Fibroblast of lung (primary cell): ENCODE measurements at regions not wholly inside any gene's neighbourhood (a gene's known extent, or its start where the extent isn't known, plus 50 kb on each side); places are given as distances from the start of the nearest gene placed in this dataset.
A peak's percentile ranks its signal among the peaks of the same experiment; 100 is the strongest.

Source experiments
- DNase-seq, 2 donors: peaks; one replicate each; pipeline versions ENCODE4 v3.0.0 to v3.0.0-alpha.2; 2010; ENCODE audit warnings: low read depth in 2 of 2
- H2AFZ ChIP-seq: 2 replicates; pipeline ENCODE4 v1.5.1; 2012; ENCODE audit warnings: low read length, control low read depth, inconsistent platforms
- H3K27ac ChIP-seq: 2 replicates; pipeline ENCODE4 v1.5.1; 2011; ENCODE audit warnings: low read length, control low read depth; ENCODE audit not compliant: insufficient read depth
- H3K27me3 ChIP-seq: 2 replicates; pipeline ENCODE4 v1.5.1; 2011; ENCODE audit warnings: mild to moderate bottlenecking, low read length; ENCODE audit not compliant: control insufficient read depth, insufficient read depth
- H3K36me3 ChIP-seq: 2 replicates; pipeline ENCODE4 v1.5.1; 2011; ENCODE audit warnings: low read length; ENCODE audit not compliant: control insufficient read depth, insufficient read depth
- H3K4me1 ChIP-seq: 2 replicates; pipeline ENCODE4 v1.5.1; 2011; ENCODE audit warnings: low read length; ENCODE audit not compliant: control insufficient read depth, insufficient read depth; ENCODE audit errors: extremely low read depth
- H3K4me2 ChIP-seq: 2 replicates; pipeline ENCODE4 v1.5.1; 2011; ENCODE audit warnings: low read length, control low read depth; ENCODE audit not compliant: insufficient read depth; ENCODE audit errors: extremely low read depth
- H3K4me3 ChIP-seq, 4 experiments: fragments of 200-600 bp in 1 of 4; sonication (generic) in 1 of 4; replicated peaks in 1 of 4; 2 replicates each; pipeline ENCODE4 v1.5.1; 2011 to 2016; ENCODE audit warnings: low read length in 4 of 4, low read depth in 3 of 4, mild to moderate bottlenecking in 3 of 4, control low read depth in 2 of 4, inconsistent platforms in 1 of 4, mixed read lengths in 1 of 4; ENCODE audit not compliant: insufficient read depth in 1 of 4; ENCODE audit errors: control extremely low read depth in 1 of 4
- H3K79me2 ChIP-seq: 2 replicates; pipeline ENCODE4 v1.5.1; 2012; ENCODE audit warnings: mild to moderate bottlenecking, low read length, inconsistent platforms; ENCODE audit not compliant: control insufficient read depth, insufficient read depth
- H3K9ac ChIP-seq: 2 replicates; pipeline ENCODE4 v1.5.1; 2011; ENCODE audit warnings: mild to moderate bottlenecking, low read length, control low read depth; ENCODE audit not compliant: insufficient read depth
- H3K9me3 ChIP-seq: 2 replicates; pipeline ENCODE4 v1.5.1; 2012; ENCODE audit warnings: low read depth, low read length; ENCODE audit not compliant: control insufficient read depth, insufficient read depth
- H4K20me1 ChIP-seq: 2 replicates; pipeline ENCODE4 v1.5.1; 2011; ENCODE audit warnings: low read length; ENCODE audit not compliant: control insufficient read depth, insufficient read depth; ENCODE audit errors: extremely low read depth
- EZH2 ChIP-seq: IDR thresholded peaks from 2 replicates; pipeline ENCODE4 v1.5.1; 2012; ENCODE audit warnings: low read length, control low read depth, mild to moderate bottlenecking; ENCODE audit errors: missing control alignments
- TF ChIP-seq, protein P1 (sequence below), 2 donors: IDR thresholded peaks in 1 of 2; conservative IDR thresholded peaks in 1 of 2; 1 replicate in 1 of 2; 2 replicates in 1 of 2; pipeline ENCODE4 v1.5.1; 2011 to 2012; ENCODE audit warnings: low read length in 2 of 2, control low read depth in 1 of 2, inconsistent platforms in 1 of 2, low read depth in 1 of 2, mild to moderate bottlenecking in 1 of 2

DNA sequence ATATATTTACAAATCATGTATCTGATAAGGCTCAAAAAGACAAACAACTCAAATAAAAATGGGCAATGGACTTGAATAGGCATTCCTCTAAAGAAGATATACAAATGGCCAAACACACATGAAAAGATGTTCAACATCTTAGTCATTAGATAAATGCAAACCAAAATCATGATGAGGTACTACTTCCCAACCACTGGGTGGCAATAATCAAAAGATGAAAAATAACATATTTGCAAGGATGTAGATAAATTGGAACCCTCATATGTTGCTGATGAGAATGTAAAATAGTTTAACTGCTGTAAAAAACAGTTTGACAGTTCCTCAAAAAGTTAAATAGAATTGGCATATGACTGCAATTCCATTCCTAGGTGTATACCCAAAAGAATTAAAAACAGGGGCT is 132.3 kb downstream of the TTC32 start:
- no peak for TF ChIP-seq EZH2
- TF ChIP-seq, protein P1, sequence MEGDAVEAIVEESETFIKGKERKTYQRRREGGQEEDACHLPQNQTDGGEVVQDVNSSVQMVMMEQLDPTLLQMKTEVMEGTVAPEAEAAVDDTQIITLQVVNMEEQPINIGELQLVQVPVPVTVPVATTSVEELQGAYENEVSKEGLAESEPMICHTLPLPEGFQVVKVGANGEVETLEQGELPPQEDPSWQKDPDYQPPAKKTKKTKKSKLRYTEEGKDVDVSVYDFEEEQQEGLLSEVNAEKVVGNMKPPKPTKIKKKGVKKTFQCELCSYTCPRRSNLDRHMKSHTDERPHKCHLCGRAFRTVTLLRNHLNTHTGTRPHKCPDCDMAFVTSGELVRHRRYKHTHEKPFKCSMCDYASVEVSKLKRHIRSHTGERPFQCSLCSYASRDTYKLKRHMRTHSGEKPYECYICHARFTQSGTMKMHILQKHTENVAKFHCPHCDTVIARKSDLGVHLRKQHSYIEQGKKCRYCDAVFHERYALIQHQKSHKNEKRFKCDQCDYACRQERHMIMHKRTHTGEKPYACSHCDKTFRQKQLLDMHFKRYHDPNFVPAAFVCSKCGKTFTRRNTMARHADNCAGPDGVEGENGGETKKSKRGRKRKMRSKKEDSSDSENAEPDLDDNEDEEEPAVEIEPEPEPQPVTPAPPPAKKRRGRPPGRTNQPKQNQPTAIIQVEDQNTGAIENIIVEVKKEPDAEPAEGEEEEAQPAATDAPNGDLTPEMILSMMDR (conservative IDR thresholded peaks at IDR 0.05 in 1 of 2, IDR thresholded peaks at IDR 0.05 in 1 of 2; ENCODE audit: low read depth in 1 of 2, low read length in 2 of 2): peak in 1 of 2 donors; percentile 28
- Histone ChIP-seq H3K4me2 (no peak overlapping the region), H3K9me3 (no peaks in the 10 kb centered on the region), H3K4me3 (no peak overlapping the region), H3K79me2 (no peaks in the 10 kb centered on the region), H3K36me3 (no peaks in the 10 kb centered on the region), H2AFZ (no peak overlapping the region), H4K20me1 (no peaks in the 10 kb centered on the region), H3K9ac (no peak overlapping the region), H3K27me3 (no peaks in the 10 kb centered on the region), H3K27ac (no peak overlapping the region), H3K4me1 (peaks cover 4% of the 10 kb centered on the region)
- peak in 1 of 2 donors; percentile 30 for DNase-seq

DNA sequence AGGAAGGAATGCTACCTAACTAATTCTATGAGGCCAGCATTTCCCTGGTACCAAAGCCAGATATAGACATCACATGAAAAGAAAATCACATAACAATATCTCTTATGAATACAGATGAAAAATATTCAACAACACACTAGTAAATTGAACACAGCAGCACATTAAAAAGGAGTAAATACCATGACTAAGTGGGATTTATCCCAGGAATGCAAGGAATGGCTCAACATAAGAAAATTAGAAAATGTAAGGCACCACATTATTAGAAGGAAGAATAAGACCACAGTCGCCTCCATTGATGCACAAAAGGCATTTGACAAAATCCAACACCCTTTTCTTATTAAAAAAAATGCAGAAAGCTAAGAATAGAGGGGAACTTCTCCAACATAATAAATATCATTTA is 133.9 kb downstream of the TTC32 start:
- Histone ChIP-seq H4K20me1 (no peaks in the 10 kb centered on the region), H3K36me3 (no peaks in the 10 kb centered on the region), H3K4me2 (no peak overlapping the region), H3K27ac (no peak overlapping the region), H3K4me1 (peaks cover 2% of the 10 kb centered on the region), H3K4me3 (no peak overlapping the region), H2AFZ (no peak overlapping the region), H3K9me3 (no peaks in the 10 kb centered on the region), H3K27me3 (no peaks in the 10 kb centered on the region), H3K9ac (no peak overlapping the region), H3K79me2 (no peaks in the 10 kb centered on the region)
- no peak for TF ChIP-seq EZH2
- TF ChIP-seq, protein P1 (conservative IDR thresholded peaks at IDR 0.05 in 1 of 2, IDR thresholded peaks at IDR 0.05 in 1 of 2; ENCODE audit: low read depth in 1 of 2, low read length in 2 of 2): no peak
- DNase-seq: peak in 1 of 2 donors; percentile 36

DNA sequence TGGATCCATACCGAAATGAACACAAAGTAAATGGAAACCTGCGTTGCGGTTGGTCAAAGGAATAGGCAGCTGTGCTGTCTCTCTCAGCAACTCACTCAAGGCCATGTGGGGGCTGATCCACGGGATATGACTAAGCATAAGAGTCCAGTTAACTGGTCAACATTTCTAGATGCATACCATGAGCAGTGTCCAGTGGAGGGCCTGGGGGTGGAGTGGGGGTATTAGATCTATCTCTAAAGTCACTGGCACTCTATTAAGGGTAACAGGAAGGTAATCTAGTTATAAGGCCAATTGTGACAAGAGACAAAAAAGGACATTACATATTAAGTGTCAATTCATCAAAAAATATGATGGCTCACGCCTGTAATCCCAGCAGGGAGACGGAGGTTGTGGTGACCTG is 136.8 kb downstream of the TTC32 start:
- no peaks in the 10 kb centered on the region for H3K9me3 ChIP-seq
- no peak overlapping the region for H2AFZ ChIP-seq
- H3K27ac ChIP-seq: no peak overlapping the region
- H3K4me1 ChIP-seq: peaks cover 2% of the 10 kb centered on the region
- H3K27me3 ChIP-seq: no peaks in the 10 kb centered on the region
- no peak overlapping the region for H3K9ac ChIP-seq
- no peak overlapping the region for H3K4me2 ChIP-seq
- TF ChIP-seq, protein P1 (conservative IDR thresholded peaks at IDR 0.05 in 1 of 2, IDR thresholded peaks at IDR 0.05 in 1 of 2; ENCODE audit: low read depth in 1 of 2, low read length in 2 of 2): no peak
- no peak for TF ChIP-seq EZH2
- no peak overlapping the region for H3K4me3 ChIP-seq
- H3K79me2 ChIP-seq: no peaks in the 10 kb centered on the region
- H4K20me1 ChIP-seq: no peaks in the 10 kb centered on the region
- H3K36me3 ChIP-seq: no peaks in the 10 kb centered on the region
- peak; percentile 35 to 59 for DNase-seq
